Naive thymus-derived CD4-positive, alpha-beta T cell (primary cell): ENCODE measurements at regions not wholly inside any gene's neighbourhood (a gene's known extent, or its start where the extent isn't known, plus 50 kb on each side); places are given as distances from the start of the nearest gene placed in this dataset.

ENCODE experiments used
- ATAC-seq: fragments of 150-1000 bp; cut with Tn5 transposase; 2 replicates; pipeline ENCODE4 v1.10.0; 2021; ENCODE audit warnings: mild to moderate bottlenecking, moderate library complexity
- CTCF ChIA-PET: fragments of 350-600 bp; sonication (Branson Sonifier 250); formaldehyde crosslinking; loops from one replicate; lab custom pipeline; 2021; ENCODE audit warnings: antibody characterized with exemption; lab: Charles Lee
- POLR2A ChIA-PET: fragments of 350-600 bp; sonication (Branson Sonifier 250); formaldehyde crosslinking; loops from one replicate; lab custom pipeline; 2021; ENCODE audit warnings: antibody characterized with exemption, inconsistent platforms; lab: Charles Lee
- DNase-seq, 9 donors: peaks; one replicate each; pipeline versions ENCODE4 v3.0.0 to v3.0.0-alpha.2; 2020 to 2022; ENCODE audit warnings: mixed read lengths in 1 of 9
- H3K27ac ChIP-seq: one replicate; pipeline ENCODE4 v1.7.0; 2013; ENCODE audit warnings: mild to moderate bottlenecking, low read depth, low read length, moderate library complexity
- H3K27me3 ChIP-seq, 2 donors: one replicate each; pipeline ENCODE4 v1.7.0; 2013; ENCODE audit warnings: low read length in 2 of 2, mild to moderate bottlenecking in 2 of 2, moderate library complexity in 2 of 2; ENCODE audit not compliant: control insufficient read depth in 2 of 2, insufficient read depth in 2 of 2
- H3K36me3 ChIP-seq, 3 experiments: 1 replicate in 2 of 3; 2 replicates in 1 of 3; pipeline ENCODE4 v1.7.0; 2013; ENCODE audit warnings: low read length in 3 of 3, mild to moderate bottlenecking in 3 of 3, moderate library complexity in 1 of 3; ENCODE audit not compliant: insufficient read depth in 3 of 3, control insufficient read depth in 2 of 3
- H3K4me1 ChIP-seq, 2 donors: one replicate each; pipeline ENCODE4 v1.7.0; 2013; ENCODE audit warnings: low read length in 2 of 2, mild to moderate bottlenecking in 2 of 2, moderate library complexity in 1 of 2; ENCODE audit not compliant: control insufficient read depth in 2 of 2, insufficient read depth in 2 of 2
- H3K4me3 ChIP-seq: 2 replicates; pipeline ENCODE4 v1.7.0; 2013; ENCODE audit warnings: mild to moderate bottlenecking, low read length
- H3K9me3 ChIP-seq, 3 experiments: 1 replicate in 2 of 3; 2 replicates in 1 of 3; pipeline ENCODE4 v1.7.0; 2013; ENCODE audit warnings: low read length in 3 of 3; ENCODE audit not compliant: control insufficient read depth in 2 of 3
- H3K27ac Mint-ChIP-seq, 9 donors: one replicate each; pipeline ENCODE4 v1.8.0; 2020 to 2022; ENCODE audit warnings: mixed read lengths in 9 of 9, mild to moderate bottlenecking in 8 of 9, moderate library complexity in 5 of 9, inconsistent platforms in 2 of 9
- H3K27me3 Mint-ChIP-seq, 5 donors: one replicate each; pipeline ENCODE4 v1.8.0; 2021 to 2022; ENCODE audit warnings: mixed read lengths in 5 of 5, mild to moderate bottlenecking in 1 of 5
- H3K36me3 Mint-ChIP-seq, 5 donors: one replicate each; pipeline ENCODE4 v1.8.0; 2020 to 2022; ENCODE audit warnings: mixed read lengths in 5 of 5, mild to moderate bottlenecking in 3 of 5, inconsistent platforms in 1 of 5
- H3K4me1 Mint-ChIP-seq, 7 donors: one replicate each; pipeline ENCODE4 v1.8.0; 2020 to 2022; ENCODE audit warnings: mixed read lengths in 7 of 7, mild to moderate bottlenecking in 3 of 7, inconsistent platforms in 1 of 7
- H3K4me3 Mint-ChIP-seq, 10 donors: one replicate each; pipeline ENCODE4 v1.8.0; 2020 to 2022; ENCODE audit warnings: mild to moderate bottlenecking in 10 of 10, mixed read lengths in 10 of 10, moderate library complexity in 6 of 10, inconsistent platforms in 2 of 10
- H3K9me3 Mint-ChIP-seq, 11 donors: one replicate each; pipeline ENCODE4 v1.8.0; 2020 to 2022; ENCODE audit warnings: mixed read lengths in 11 of 11, mild to moderate bottlenecking in 4 of 11, inconsistent platforms in 1 of 11, moderate library complexity in 1 of 11
- intact Hi-C, 2 donors: fragments of 100-400 bp; cut with micrococcal nuclease; formaldehyde crosslinking; loops; one replicate each; pipeline ENCODE4 v1.15.1; 2023

DNA sequence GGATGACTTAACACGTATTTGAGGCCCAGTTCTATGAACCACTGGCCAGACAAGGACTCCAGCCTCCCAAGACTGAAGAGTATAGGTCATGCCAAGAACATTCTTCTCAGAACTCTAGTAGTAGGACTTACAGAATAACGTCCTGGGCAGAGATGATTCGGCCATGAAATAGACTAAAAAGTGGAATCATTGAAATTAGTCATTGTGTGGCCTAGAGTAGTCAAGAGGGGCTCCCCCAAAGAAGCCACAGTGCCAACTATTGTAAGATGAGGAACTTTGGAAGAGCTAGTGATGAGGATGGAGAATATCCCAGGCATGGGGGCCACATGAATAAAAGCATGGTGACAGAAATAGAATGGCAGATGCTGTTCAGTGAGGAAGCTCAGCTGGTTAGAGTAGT is 101.1 kb downstream of the TRIB2 start:
- Histone ChIP-seq H3K27me3 (no peaks in the 10 kb centered on the region), H3K9me3 (no peaks in the 10 kb centered on the region), H3K36me3 (no peaks in the 10 kb centered on the region), H3K4me3 (no peak overlapping the region), H3K27ac (no peak overlapping the region), H3K4me1 (peaks cover 0 to 23% of the 10 kb centered on the region in 2 donors)
- ATAC-seq (no peak), DNase-seq (no peak)
- CTCF ChIA-PET: no interaction called here
- intact Hi-C loops: no loop called here
- H3K27ac Mint-ChIP-seq: no peak overlapping the region
- peaks cover 0 to 16% (median 8%) of the 10 kb centered on the region in 5 donors for H3K27me3 Mint-ChIP-seq
- H3K36me3 Mint-ChIP-seq: peaks cover 0 to 3% (median 0%) of the 10 kb centered on the region in 5 donors
- peaks cover 6 to 63% (median 48%) of the 10 kb centered on the region in 7 donors for H3K4me1 Mint-ChIP-seq
- POLR2A ChIA-PET: no interaction called here
- peak overlapping the region in 1 of 10 donors; percentile 61 for H3K4me3 Mint-ChIP-seq
- no peaks in the 10 kb centered on the region for H3K9me3 Mint-ChIP-seq

- no peak overlapping the region for H3K27ac ChIP-seq
Measured at GRCh38 chr2:12818416-12819102, 101.8 kb downstream of the TRIB2 start.

DNA sequence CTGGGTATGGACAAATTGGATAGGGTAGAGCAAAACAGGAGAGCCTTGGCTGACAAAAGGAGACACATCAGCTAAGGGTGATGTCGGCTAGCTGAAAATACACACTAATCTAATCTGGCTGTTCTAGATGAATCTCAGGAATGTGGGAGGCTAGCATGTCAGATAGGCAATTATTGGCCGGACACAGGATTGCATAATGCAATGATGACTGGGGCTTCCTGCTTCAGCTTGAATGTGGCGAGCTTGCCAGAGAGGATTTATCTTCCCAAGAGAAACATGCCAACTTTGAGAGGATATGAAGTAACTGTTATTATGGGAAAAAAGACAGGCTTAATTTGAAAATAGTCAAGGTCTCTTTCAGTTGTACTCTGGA is 102.4 kb downstream of the TRIB2 start:
- H3K27ac Mint-ChIP-seq: no peak overlapping the region
- peaks cover 0 to 3% (median 0%) of the 10 kb centered on the region in 5 donors for H3K36me3 Mint-ChIP-seq
- ATAC-seq: no peak
- peak overlapping the region in 1 of 10 donors; percentile 31 for H3K4me3 Mint-ChIP-seq
- H3K27ac ChIP-seq: no peak overlapping the region
- H3K9me3 ChIP-seq: no peaks in the 10 kb centered on the region
- ChIA-PET POLR2A (no interaction called here), CTCF (no interaction called here)
- no peak for DNase-seq
- intact Hi-C loops: no loop called here
- peaks cover 0 to 23% of the 10 kb centered on the region in 2 donors for H3K4me1 ChIP-seq
- no peaks in the 10 kb centered on the region for H3K9me3 Mint-ChIP-seq
- H3K4me1 Mint-ChIP-seq: peaks cover 6 to 63% (median 48%) of the 10 kb centered on the region in 7 donors
- peaks cover 0 to 20% (median 16%) of the 10 kb centered on the region in 5 donors for H3K27me3 Mint-ChIP-seq
- no peaks in the 10 kb centered on the region for H3K36me3 ChIP-seq
- no peaks in the 10 kb centered on the region for H3K27me3 ChIP-seq
- H3K4me3 ChIP-seq: no peak overlapping the region

More at GRCh38 chr2:12818416-12819102, 101.8 kb downstream of the TRIB2 start:
- Mint-ChIP-seq H3K9me3 (no peaks in the 10 kb centered on the region), H3K27me3 (peaks cover 0 to 16% (median 12%) of the 10 kb centered on the region in 5 donors), H3K4me1 (peaks cover 6 to 63% (median 48%) of the 10 kb centered on the region in 7 donors), H3K27ac (peak overlapping the region in 1 of 9 donors; percentile 78), H3K36me3 (peaks cover 0 to 3% (median 0%) of the 10 kb centered on the region in 5 donors), H3K4me3 (peak overlapping the region in 1 of 10 donors; percentile 31)
- intact Hi-C loops: no loop called here
- Histone ChIP-seq H3K27me3 (no peaks in the 10 kb centered on the region), H3K36me3 (no peaks in the 10 kb centered on the region), H3K4me1 (peaks cover 0 to 23% of the 10 kb centered on the region in 2 donors), H3K4me3 (no peak overlapping the region), H3K9me3 (no peaks in the 10 kb centered on the region)
- CTCF ChIA-PET: no interaction called here
- ATAC-seq (no peak), DNase-seq (no peak)
- POLR2A ChIA-PET: no interaction called here

DNA sequence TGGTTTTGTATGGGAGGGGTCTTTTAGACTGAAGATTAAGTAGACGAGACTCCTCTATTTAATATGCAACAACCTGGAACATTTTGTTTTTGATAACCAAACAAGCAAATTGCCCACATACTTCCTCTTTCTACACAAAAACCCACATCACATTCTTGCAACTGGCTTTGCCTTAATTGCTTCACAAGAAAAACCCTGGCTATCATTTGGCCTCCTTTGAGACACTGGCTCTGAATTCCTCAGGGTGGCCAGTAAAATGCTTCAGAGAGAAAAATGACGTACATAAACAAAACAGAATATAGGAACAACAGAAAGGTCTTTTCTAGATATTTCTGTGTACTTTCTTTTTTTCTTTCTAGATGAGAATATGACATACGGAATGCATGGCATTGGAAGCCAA is 103.0 kb downstream of the TRIB2 start:
- Histone ChIP-seq H3K9me3 (no peaks in the 10 kb centered on the region), H3K4me1 (peaks cover 0 to 23% of the 10 kb centered on the region in 2 donors), H3K36me3 (no peaks in the 10 kb centered on the region), H3K27me3 (no peaks in the 10 kb centered on the region), H3K4me3 (no peak overlapping the region), H3K27ac (no peak overlapping the region)
- peaks cover 0 to 20% (median 16%) of the 10 kb centered on the region in 5 donors for H3K27me3 Mint-ChIP-seq
- ATAC-seq (no peak), DNase-seq (no peak)
- no peak overlapping the region for H3K27ac Mint-ChIP-seq
- H3K9me3 Mint-ChIP-seq: no peaks in the 10 kb centered on the region
- intact Hi-C loops: loop anchor here in 1 of 2 donors (5.0 kb wide), 1 partner anchor 113 kb away; no protein-coding TSS in a partner anchor
- H3K36me3 Mint-ChIP-seq: peaks cover 0 to 3% (median 0%) of the 10 kb centered on the region in 5 donors
- ChIA-PET POLR2A (interaction anchor here (0.6 kb wide), 1 partner anchor 461 kb away, joined by 3 read pairs; no protein-coding TSS in a partner anchor), CTCF (no interaction called here)
- peaks cover 6 to 63% (median 48%) of the 10 kb centered on the region in 7 donors for H3K4me1 Mint-ChIP-seq
- peak overlapping the region in 2 of 10 donors; percentile 31 to 55 for H3K4me3 Mint-ChIP-seq

GRCh38 chr2:12821656-12822055 is 104.9 kb downstream of the TRIB2 start:
- Histone ChIP-seq H3K4me1 (peaks cover 0 to 16% of the 10 kb centered on the region in 2 donors), H3K36me3 (no peaks in the 10 kb centered on the region), H3K27ac (no peak overlapping the region), H3K4me3 (no peak overlapping the region), H3K9me3 (no peaks in the 10 kb centered on the region), H3K27me3 (no peaks in the 10 kb centered on the region)
- ChIA-PET POLR2A (no interaction called here), CTCF (no interaction called here)
- H3K36me3 Mint-ChIP-seq: peaks cover 0 to 3% (median 0%) of the 10 kb centered on the region in 5 donors
- no peak overlapping the region for H3K27ac Mint-ChIP-seq
- no peak for ATAC-seq
- intact Hi-C loops: loop anchor here in 1 of 2 donors (1.0 to 5.0 kb wide), 2 partner anchors 111 to 186 kb away; no protein-coding TSS in a partner anchor
- peaks cover 6 to 48% (median 33%) of the 10 kb centered on the region in 7 donors for H3K4me1 Mint-ChIP-seq
- peaks cover 0 to 23% (median 16%) of the 10 kb centered on the region in 5 donors for H3K27me3 Mint-ChIP-seq
- no peak for DNase-seq
- no peaks in the 10 kb centered on the region for H3K9me3 Mint-ChIP-seq
- H3K4me3 Mint-ChIP-seq: no peak overlapping the region

- ChIA-PET POLR2A (no interaction called here), CTCF (interaction anchor here (0.7 kb wide), 1 partner anchor 77 kb away, joined by 3 read pairs; no protein-coding TSS in a partner anchor)
- H3K9me3 Mint-ChIP-seq: no peaks in the 10 kb centered on the region
- ATAC-seq: no peak
- H3K9me3 ChIP-seq: no peaks in the 10 kb centered on the region
- no peak overlapping the region for H3K27ac ChIP-seq
- no peak overlapping the region for H3K4me3 Mint-ChIP-seq
- intact Hi-C loops: loop anchor here in 1 of 2 donors (5.0 kb wide), 1 partner anchor 108 kb away; no protein-coding TSS in a partner anchor
- H3K27me3 ChIP-seq: no peaks in the 10 kb centered on the region
- H3K27me3 Mint-ChIP-seq: peaks cover 0 to 23% (median 16%) of the 10 kb centered on the region in 5 donors
- peaks cover 0 to 4% of the 10 kb centered on the region in 2 donors for H3K4me1 ChIP-seq
- H3K36me3 ChIP-seq: no peaks in the 10 kb centered on the region
- DNase-seq: no peak
- H3K4me1 Mint-ChIP-seq: peaks cover 0 to 21% (median 14%) of the 10 kb centered on the region in 7 donors
- no peaks in the 10 kb centered on the region for H3K36me3 Mint-ChIP-seq
- H3K27ac Mint-ChIP-seq: no peak overlapping the region
- no peak overlapping the region for H3K4me3 ChIP-seq
Measured at GRCh38 chr2:12824351-12824777, 107.6 kb downstream of the TRIB2 start.
